ENCODE measurements at regions not wholly inside any gene's neighbourhood (a gene's known extent, or its start where the extent isn't known, plus 50 kb on each side); places are given as distances from the start of the nearest gene placed in this dataset.

DNA sequence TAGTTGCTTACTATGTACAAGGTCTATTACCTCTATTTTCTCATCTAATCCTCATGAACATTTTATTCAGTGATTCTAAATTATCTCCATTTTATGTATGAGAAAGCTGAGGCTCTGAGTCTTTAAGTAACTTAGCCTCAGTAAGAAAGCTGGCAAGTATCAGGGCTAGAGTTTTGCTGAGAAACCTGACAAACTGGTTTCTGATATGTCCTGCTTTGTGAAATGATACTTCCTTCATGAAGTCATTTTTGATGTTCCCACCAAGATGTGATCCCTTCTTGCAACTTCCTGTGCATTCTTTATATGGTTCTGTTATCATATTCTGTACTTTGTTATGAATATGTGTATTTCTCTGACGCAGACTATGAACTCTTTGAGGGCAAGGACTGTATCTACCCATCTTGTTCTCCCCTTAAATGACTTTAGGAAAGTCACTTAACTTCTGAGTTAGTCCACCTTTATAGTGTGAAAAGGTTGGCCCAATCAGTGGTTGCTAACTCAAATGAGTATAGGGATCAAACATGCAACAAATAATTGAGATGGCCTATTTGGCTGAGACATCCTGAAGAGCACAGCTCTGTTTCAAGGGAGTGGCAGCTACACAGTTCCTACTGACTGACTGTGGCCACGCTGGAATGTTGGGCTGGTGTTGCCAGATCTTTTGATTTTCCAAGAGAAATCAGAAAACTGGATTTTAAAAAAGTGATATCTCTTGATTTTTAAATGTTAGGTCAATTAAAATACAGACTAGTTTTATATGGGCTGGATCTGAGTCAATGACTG, 127.9 kb upstream of the AMOT start (continued):
- no peak for TF ChIP-seq ZNF398 (tag by site-specific recombination; IDR thresholded peaks at IDR 0.05)

DNA sequence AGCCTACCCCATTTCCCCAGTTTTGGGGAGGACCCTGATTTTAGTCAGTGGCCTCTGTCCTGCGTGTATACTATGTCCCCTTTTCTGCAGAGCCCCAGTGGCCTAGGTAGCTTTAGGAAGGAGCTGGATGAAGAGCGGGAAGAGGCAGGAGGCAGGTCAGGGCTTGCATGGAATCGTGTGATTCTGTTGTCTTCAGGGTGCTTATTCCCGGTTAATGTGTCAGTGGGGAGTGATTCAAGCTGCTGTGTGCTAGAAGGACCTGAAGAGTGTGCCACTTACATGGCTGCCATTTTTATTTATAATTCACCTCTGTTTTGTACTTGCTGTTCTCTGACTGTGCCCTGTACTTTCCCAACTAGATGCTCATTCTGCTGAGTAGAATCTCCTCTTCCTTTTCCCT, 127.3 kb upstream of the AMOT start:
- POLR2A ChIA-PET: no interaction called here
- TF ChIP-seq, protein P1, sequence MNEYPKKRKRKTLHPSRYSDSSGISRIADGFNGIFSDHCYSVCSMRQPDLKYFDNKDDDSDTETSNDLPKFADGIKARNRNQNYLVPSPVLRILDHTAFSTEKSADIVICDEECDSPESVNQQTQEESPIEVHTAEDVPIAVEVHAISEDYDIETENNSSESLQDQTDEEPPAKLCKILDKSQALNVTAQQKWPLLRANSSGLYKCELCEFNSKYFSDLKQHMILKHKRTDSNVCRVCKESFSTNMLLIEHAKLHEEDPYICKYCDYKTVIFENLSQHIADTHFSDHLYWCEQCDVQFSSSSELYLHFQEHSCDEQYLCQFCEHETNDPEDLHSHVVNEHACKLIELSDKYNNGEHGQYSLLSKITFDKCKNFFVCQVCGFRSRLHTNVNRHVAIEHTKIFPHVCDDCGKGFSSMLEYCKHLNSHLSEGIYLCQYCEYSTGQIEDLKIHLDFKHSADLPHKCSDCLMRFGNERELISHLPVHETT (tag by site-specific recombination; IDR thresholded peaks at IDR 0.05): no peak
- TF ChIP-seq ZNF174 (tag by site-specific recombination; IDR thresholded peaks at IDR 0.05) (no peak), ZNF555 (tag by site-specific recombination; conservative IDR thresholded peaks at IDR 0.05) (no peak), ZNF621 (tag by site-specific recombination; IDR thresholded peaks at IDR 0.05) (no peak), ZBTB7A (tag by site-specific recombination; IDR thresholded peaks at IDR 0.05; ENCODE audit: low read depth) (no peak), ZNF660 (tag by site-specific recombination; IDR thresholded peaks at IDR 0.05) (no peak), ZNF629 (tag by site-specific recombination; IDR thresholded peaks at IDR 0.05) (no peak), ZNF501 (tag by site-specific recombination; IDR thresholded peaks at IDR 0.05) (no peak), ZNF157 (tag by site-specific recombination; IDR thresholded peaks at IDR 0.05) (no peak)
- TF ChIP-seq, protein P2, sequence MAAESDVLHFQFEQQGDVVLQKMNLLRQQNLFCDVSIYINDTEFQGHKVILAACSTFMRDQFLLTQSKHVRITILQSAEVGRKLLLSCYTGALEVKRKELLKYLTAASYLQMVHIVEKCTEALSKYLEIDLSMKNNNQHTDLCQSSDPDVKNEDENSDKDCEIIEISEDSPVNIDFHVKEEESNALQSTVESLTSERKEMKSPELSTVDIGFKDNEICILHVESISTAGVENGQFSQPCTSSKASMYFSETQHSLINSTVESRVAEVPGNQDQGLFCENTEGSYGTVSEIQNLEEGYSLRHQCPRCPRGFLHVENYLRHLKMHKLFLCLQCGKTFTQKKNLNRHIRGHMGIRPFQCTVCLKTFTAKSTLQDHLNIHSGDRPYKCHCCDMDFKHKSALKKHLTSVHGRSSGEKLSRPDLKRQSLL (tag by site-specific recombination; IDR thresholded peaks at IDR 0.05): no peak
- TF ChIP-seq, protein P3, sequence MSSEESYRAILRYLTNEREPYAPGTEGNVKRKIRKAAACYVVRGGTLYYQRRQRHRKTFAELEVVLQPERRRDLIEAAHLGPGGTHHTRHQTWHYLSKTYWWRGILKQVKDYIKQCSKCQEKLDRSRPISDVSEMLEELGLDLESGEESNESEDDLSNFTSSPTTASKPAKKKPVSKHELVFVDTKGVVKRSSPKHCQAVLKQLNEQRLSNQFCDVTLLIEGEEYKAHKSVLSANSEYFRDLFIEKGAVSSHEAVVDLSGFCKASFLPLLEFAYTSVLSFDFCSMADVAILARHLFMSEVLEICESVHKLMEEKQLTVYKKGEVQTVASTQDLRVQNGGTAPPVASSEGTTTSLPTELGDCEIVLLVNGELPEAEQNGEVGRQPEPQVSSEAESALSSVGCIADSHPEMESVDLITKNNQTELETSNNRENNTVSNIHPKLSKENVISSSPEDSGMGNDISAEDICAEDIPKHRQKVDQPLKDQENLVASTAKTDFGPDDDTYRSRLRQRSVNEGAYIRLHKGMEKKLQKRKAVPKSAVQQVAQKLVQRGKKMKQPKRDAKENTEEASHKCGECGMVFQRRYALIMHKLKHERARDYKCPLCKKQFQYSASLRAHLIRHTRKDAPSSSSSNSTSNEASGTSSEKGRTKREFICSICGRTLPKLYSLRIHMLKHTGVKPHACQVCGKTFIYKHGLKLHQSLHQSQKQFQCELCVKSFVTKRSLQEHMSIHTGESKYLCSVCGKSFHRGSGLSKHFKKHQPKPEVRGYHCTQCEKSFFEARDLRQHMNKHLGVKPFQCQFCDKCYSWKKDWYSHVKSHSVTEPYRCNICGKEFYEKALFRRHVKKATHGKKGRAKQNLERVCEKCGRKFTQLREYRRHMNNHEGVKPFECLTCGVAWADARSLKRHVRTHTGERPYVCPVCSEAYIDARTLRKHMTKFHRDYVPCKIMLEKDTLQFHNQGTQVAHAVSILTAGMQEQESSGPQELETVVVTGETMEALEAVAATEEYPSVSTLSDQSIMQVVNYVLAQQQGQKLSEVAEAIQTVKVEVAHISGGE (tag by site-specific recombination; conservative IDR thresholded peaks at IDR 0.05; ENCODE audit: low read depth): no peak
- H3K27ac ChIP-seq (ENCODE audit: extremely low read depth, low read depth, low read length): no peak overlapping the region

DNA sequence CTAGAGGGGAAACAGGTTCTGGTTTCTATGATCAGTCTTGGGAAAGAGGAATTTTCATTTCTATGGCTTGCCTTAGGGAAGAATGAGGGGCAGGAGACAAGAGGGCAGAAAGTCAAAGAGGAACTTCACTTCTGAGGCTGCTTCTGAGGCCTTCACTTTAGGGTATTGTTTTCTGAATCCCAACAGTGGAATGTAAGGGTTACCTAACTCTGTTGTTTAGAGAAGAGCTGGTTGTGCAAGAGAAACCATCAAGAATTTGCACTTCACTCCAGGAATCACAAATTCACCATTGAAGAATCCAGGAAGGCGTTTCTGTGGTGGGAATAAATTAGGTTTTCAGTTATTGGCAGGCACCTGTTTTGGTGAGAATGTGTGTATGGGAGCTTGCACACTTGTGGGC, 126.7 kb upstream of the AMOT start:
- H3K4me1 ChIP-seq (ENCODE audit: control insufficient read depth, insufficient read depth, low read length): no peaks in the 10 kb centered on the region
- no peak overlapping the region for H3K27ac ChIP-seq (ENCODE audit: extremely low read depth, low read depth, low read length)
- no peaks in the 10 kb centered on the region for H3K36me3 ChIP-seq (ENCODE audit: control insufficient read depth in 2 of 2, insufficient read depth in 1 of 2, low read length in 2 of 2)
- H3K9me3 ChIP-seq (ENCODE audit: control insufficient read depth, insufficient read depth, low read depth, low read length): no peaks in the 10 kb centered on the region
- no peak for TF ChIP-seq ZNF133 (tag by site-specific recombination; IDR thresholded peaks at IDR 0.05)
- no peak for TF ChIP-seq PBX3 (CRISPR knock-in tag; IDR thresholded peaks at IDR 0.05)
- TF ChIP-seq ZSCAN30 (tag by site-specific recombination; IDR thresholded peaks at IDR 0.05): no peak
- TF ChIP-seq ZNF214 (tag by site-specific recombination; IDR thresholded peaks at IDR 0.05; ENCODE audit: borderline replicate concordance): no peak
- TF ChIP-seq ZNF433 (tag by site-specific recombination; IDR thresholded peaks at IDR 0.05; ENCODE audit: low read depth): no peak
- TF ChIP-seq, protein P2 (tag by site-specific recombination; IDR thresholded peaks at IDR 0.05): no peak
- CTCF ChIA-PET: no interaction called here
- no peak overlapping the region for H3K4me3 ChIP-seq (ENCODE audit: low read depth, low read length)
- POLR2A ChIA-PET: no interaction called here

More for the DNA sequence above, 127.3 kb upstream of the AMOT start:
- CTCF ChIA-PET: no interaction called here
- Histone ChIP-seq H3K4me3 (ENCODE audit: low read depth, low read length) (no peak overlapping the region), H3K36me3 (ENCODE audit: control insufficient read depth in 2 of 2, insufficient read depth in 1 of 2, low read length in 2 of 2) (no peaks in the 10 kb centered on the region), H3K4me1 (ENCODE audit: control insufficient read depth, insufficient read depth, low read length) (no peaks in the 10 kb centered on the region), H3K9me3 (ENCODE audit: control insufficient read depth, insufficient read depth, low read depth, low read length) (no peaks in the 10 kb centered on the region)

Data from HEK293 (cell line).